ENCODE measurements at regions not wholly inside any gene's neighbourhood (a gene's known extent, or its start where the extent isn't known, plus 50 kb on each side); places are given as distances from the start of the nearest gene placed in this dataset.

DNA sequence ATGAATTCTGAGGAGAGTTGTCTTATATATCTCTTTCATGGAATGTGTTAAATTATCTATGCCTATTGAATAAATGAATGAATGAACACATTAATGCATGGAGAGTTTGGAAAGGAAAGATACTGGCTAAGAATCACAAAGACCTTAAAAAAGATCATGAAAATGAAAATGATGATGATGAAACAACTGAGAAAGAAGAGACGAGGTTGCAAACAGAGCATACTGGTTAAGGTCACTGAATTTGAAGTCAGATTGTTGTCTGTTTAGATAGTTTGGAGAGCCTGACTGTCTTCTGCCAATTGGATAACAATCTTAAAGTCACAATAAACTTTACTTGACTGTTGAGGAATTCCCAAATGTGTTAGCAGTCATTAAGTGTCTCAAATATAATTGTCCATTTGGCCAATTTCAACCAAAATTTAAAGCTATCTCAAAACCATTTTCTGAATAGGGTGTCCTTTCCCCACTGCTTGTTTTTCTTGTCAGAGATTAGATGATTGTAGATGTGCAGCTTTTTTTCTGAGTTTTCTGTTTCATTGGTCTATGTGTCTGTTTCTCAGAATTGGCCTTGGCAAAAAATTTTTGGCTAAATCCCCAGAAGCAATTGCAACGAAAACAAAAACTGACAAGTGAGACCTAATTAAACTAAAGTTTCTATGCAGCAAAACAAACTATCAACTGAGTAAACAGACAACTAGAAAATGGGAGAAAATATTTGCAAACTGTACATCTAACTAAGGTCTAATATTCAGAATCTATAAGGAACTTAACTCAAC lies 132.2 kb downstream of the PTGER3 start:
- no peaks in the 10 kb centered on the region for H3K36me3 ChIP-seq
- Mint-ChIP-seq H3K9me3 (no peaks in the 10 kb centered on the region), H3K36me3 (no peaks in the 10 kb centered on the region), H3K27me3 (ENCODE audit: insufficient read depth, low read depth) (no peaks in the 10 kb centered on the region), H3K27ac (no peak overlapping the region), H3K4me3 (no peak overlapping the region), H3K4me1 (no peaks in the 10 kb centered on the region)
- no peak for DNase-seq (ENCODE audit: low spot score)
- no peaks in the 10 kb centered on the region for H3K9me3 ChIP-seq (ENCODE audit: low read depth)
- H2AFZ ChIP-seq (replicated peaks) = no peak overlapping the region
- H3K4me2 ChIP-seq = no peak overlapping the region
- no peaks in the 10 kb centered on the region for H3F3A ChIP-seq (ENCODE audit: low read depth)
- H4K20me1 ChIP-seq (ENCODE audit: low read depth) = no peaks in the 10 kb centered on the region
- H3K4me1 ChIP-seq = no peaks in the 10 kb centered on the region
- H3K4me3 ChIP-seq = no peak overlapping the region
- H3K9ac ChIP-seq = no peak overlapping the region
- no peak for TF ChIP-seq EZH2phosphoT487 (IDR thresholded peaks at IDR 0.05)
- TF ChIP-seq EZH2 (IDR thresholded peaks at IDR 0.05) = no peak
- TF ChIP-seq, protein P1, sequence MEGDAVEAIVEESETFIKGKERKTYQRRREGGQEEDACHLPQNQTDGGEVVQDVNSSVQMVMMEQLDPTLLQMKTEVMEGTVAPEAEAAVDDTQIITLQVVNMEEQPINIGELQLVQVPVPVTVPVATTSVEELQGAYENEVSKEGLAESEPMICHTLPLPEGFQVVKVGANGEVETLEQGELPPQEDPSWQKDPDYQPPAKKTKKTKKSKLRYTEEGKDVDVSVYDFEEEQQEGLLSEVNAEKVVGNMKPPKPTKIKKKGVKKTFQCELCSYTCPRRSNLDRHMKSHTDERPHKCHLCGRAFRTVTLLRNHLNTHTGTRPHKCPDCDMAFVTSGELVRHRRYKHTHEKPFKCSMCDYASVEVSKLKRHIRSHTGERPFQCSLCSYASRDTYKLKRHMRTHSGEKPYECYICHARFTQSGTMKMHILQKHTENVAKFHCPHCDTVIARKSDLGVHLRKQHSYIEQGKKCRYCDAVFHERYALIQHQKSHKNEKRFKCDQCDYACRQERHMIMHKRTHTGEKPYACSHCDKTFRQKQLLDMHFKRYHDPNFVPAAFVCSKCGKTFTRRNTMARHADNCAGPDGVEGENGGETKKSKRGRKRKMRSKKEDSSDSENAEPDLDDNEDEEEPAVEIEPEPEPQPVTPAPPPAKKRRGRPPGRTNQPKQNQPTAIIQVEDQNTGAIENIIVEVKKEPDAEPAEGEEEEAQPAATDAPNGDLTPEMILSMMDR (IDR thresholded peaks at IDR 0.05) = no peak
- H3K27me3 ChIP-seq = no peaks in the 10 kb centered on the region
- no peaks in the 10 kb centered on the region for H3K79me2 ChIP-seq (ENCODE audit: low read depth)
- no peak overlapping the region for H3K27ac ChIP-seq

DNA sequence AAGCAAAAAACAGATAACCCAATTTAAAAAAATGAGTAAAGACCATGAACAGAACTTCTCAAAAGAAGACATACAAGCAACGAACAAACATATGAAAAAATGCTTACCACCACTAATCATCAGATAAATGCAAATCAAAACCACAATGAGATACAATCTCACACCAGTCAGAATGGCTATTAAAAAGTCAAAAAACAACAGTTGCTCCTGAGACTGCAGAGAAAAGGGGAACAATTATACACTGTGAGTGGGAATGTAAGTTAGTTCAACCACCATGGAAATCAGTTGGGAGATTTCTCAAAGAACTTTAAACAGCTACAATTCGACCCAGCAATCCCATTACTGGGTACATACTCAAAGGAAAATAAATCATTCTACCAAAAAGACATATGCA lies 131.6 kb downstream of the PTGER3 start:
- DNase-seq (ENCODE audit: low spot score) = no peak
- Histone ChIP-seq H3K4me1 (no peaks in the 10 kb centered on the region), H3K36me3 (no peaks in the 10 kb centered on the region), H3K9ac (no peak overlapping the region), H2AFZ (replicated peaks) (no peak overlapping the region), H3K79me2 (ENCODE audit: low read depth) (no peaks in the 10 kb centered on the region), H3K4me3 (no peak overlapping the region), H3K9me3 (ENCODE audit: low read depth) (no peaks in the 10 kb centered on the region), H3K4me2 (no peak overlapping the region), H3K27me3 (no peaks in the 10 kb centered on the region), H3K27ac (no peak overlapping the region), H3F3A (ENCODE audit: low read depth) (no peaks in the 10 kb centered on the region), H4K20me1 (ENCODE audit: low read depth) (no peaks in the 10 kb centered on the region)
- H3K27me3 Mint-ChIP-seq (ENCODE audit: insufficient read depth, low read depth) = no peaks in the 10 kb centered on the region
- no peaks in the 10 kb centered on the region for H3K4me1 Mint-ChIP-seq
- no peak overlapping the region for H3K27ac Mint-ChIP-seq
- no peak for TF ChIP-seq EZH2 (IDR thresholded peaks at IDR 0.05)
- H3K4me3 Mint-ChIP-seq = no peak overlapping the region
- no peaks in the 10 kb centered on the region for H3K36me3 Mint-ChIP-seq
- H3K9me3 Mint-ChIP-seq = no peaks in the 10 kb centered on the region

DNA sequence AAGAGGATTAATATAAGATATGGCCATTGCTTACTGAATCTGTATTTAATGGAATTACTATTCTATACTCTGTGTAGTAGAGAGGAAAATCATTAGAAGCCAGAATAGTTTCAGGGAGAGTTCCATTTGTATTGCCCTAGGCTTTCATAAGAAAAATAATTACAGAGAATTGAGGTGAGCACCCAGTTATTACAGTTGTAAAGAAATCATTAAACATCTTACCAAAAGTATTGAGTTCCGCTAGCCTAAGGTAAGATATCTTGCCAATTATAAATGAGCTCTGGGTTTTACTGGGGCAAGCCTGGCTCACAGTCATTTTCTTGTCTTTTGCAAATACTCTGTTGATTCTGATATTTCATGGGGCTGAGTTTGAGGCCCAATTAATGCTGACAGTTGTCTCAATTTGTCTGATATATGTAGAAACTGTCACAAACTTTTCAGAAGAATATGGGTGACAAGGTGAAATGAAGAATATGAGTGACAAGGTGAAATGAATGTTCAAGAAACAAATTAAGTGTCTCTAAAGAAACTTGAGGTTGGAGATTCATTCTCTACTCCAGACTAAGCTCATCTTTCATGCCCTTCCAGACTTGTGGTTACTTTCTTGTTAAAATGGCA lies 127.8 kb downstream of the PTGER3 start:
- H3K4me3 ChIP-seq = no peak overlapping the region
- Mint-ChIP-seq H3K4me1 (no peaks in the 10 kb centered on the region), H3K36me3 (no peaks in the 10 kb centered on the region), H3K4me3 (no peak overlapping the region), H3K9me3 (peaks cover 12% of the 10 kb centered on the region), H3K27ac (no peak overlapping the region), H3K27me3 (ENCODE audit: insufficient read depth, low read depth) (no peaks in the 10 kb centered on the region)
- TF ChIP-seq EZH2 (IDR thresholded peaks at IDR 0.05) (no peak), EZH2phosphoT487 (IDR thresholded peaks at IDR 0.05) (no peak)
- TF ChIP-seq, protein P1 (IDR thresholded peaks at IDR 0.05) = no peak
- no peaks in the 10 kb centered on the region for H3K36me3 ChIP-seq
- no peak overlapping the region for H2AFZ ChIP-seq (replicated peaks)
- H3K79me2 ChIP-seq (ENCODE audit: low read depth) = no peaks in the 10 kb centered on the region
- H3K4me1 ChIP-seq = no peaks in the 10 kb centered on the region
- H3F3A ChIP-seq (ENCODE audit: low read depth) = no peaks in the 10 kb centered on the region
- no peak for DNase-seq (ENCODE audit: low spot score)
- no peak overlapping the region for H3K9ac ChIP-seq
- H3K4me2 ChIP-seq = no peak overlapping the region
- no peaks in the 10 kb centered on the region for H4K20me1 ChIP-seq (ENCODE audit: low read depth)
- no peak overlapping the region for H3K27ac ChIP-seq
- H3K9me3 ChIP-seq (ENCODE audit: low read depth) = peaks cover 18% of the 10 kb centered on the region
- H3K27me3 ChIP-seq = no peaks in the 10 kb centered on the region
